ENCODE measurements at regions not wholly inside any gene's neighbourhood (a gene's known extent, or its start where the extent isn't known, plus 50 kb on each side); places are given as distances from the start of the nearest gene placed in this dataset.

- TF ChIP-seq POLR2A (IDR thresholded peaks at IDR 0.05; ENCODE audit: low read depth) (no peak), POLR2AphosphoS5 (IDR thresholded peaks at IDR 0.05) (no peak)
Observed at GRCh38 chr7:26490640-26491624, 199.3 kb downstream of the SNX10 start.

All from esophagus muscularis mucosa (tissue), 2 donors.